ENCODE measurements at regions not wholly inside any gene's neighbourhood (a gene's known extent, or its start where the extent isn't known, plus 50 kb on each side); places are given as distances from the start of the nearest gene placed in this dataset.

- Histone ChIP-seq H3K4me1 (no peaks in the 10 kb centered on the region), H3K27ac (no peak overlapping the region), H3K9me3 (no peaks in the 10 kb centered on the region), H3K27me3 (peaks cover 0 to 12% of the 10 kb centered on the region in 2 donors), H3K36me3 (replicated peaks in 1 of 2; ENCODE audit: insufficient read depth in 1 of 2, low read depth in 2 of 2) (no peaks in the 10 kb centered on the region), H3K4me3 (no peak overlapping the region)
- TF ChIP-seq CTCF (IDR thresholded peaks at IDR 0.05) (no peak), POLR2A (IDR thresholded peaks at IDR 0.05) (no peak)
- ATAC-seq: no peak
- DNase-seq: no peak
- WGBS, 2 donors: 54 to 59% methylated on average over 12 to 18 of the region's 18 CpGs
- intact Hi-C loops (cut with DNase I): no loop called here
Measured at GRCh38 chr13:111970494-111971141, 96.3 kb upstream of the SOX1 start.

GRCh38 chr13:111971891-111972780 lies 94.8 kb upstream of the SOX1 start:
- ATAC-seq: no peak
- no peaks in the 10 kb centered on the region for H3K4me1 ChIP-seq
- no peaks in the 10 kb centered on the region for H3K9me3 ChIP-seq
- no peak for DNase-seq
- H3K4me3 ChIP-seq: no peak overlapping the region
- TF ChIP-seq CTCF (IDR thresholded peaks at IDR 0.05) (no peak), POLR2A (IDR thresholded peaks at IDR 0.05) (no peak)
- no peaks in the 10 kb centered on the region for H3K36me3 ChIP-seq (replicated peaks in 1 of 2; ENCODE audit: insufficient read depth in 1 of 2, low read depth in 2 of 2)
- WGBS, 2 donors: 31 to 48% methylated on average over 22 to 25 of the region's 25 CpGs
- no peak overlapping the region for H3K27ac ChIP-seq
- H3K27me3 ChIP-seq: peaks cover 0 to 12% of the 10 kb centered on the region in 2 donors
- intact Hi-C loops (cut with DNase I): no loop called here

- Histone ChIP-seq H3K27me3 (peaks cover 0 to 12% of the 10 kb centered on the region in 2 donors), H3K4me1 (no peaks in the 10 kb centered on the region), H3K4me3 (no peak overlapping the region), H3K36me3 (replicated peaks in 1 of 2; ENCODE audit: insufficient read depth in 1 of 2, low read depth in 2 of 2) (no peaks in the 10 kb centered on the region), H3K9me3 (no peaks in the 10 kb centered on the region), H3K27ac (no peak overlapping the region)
- intact Hi-C loops (cut with DNase I): no loop called here
- TF ChIP-seq CTCF (IDR thresholded peaks at IDR 0.05) (no peak), POLR2A (IDR thresholded peaks at IDR 0.05) (no peak)
- DNase-seq (no peak), ATAC-seq (no peak)
- WGBS, 2 donors: 15 to 19% methylated on average over 15 of the region's 15 CpGs
Measured at GRCh38 chr13:111973186-111973585, 93.8 kb upstream of the SOX1 start.

- ATAC-seq (no peak), DNase-seq (no peak)
- intact Hi-C loops (cut with DNase I): no loop called here
- peaks cover 0 to 12% of the 10 kb centered on the region in 2 donors for H3K27me3 ChIP-seq
- H3K27ac ChIP-seq: no peak overlapping the region
- TF ChIP-seq POLR2A (IDR thresholded peaks at IDR 0.05): no peak
- no peak for TF ChIP-seq CTCF (IDR thresholded peaks at IDR 0.05)
- H3K9me3 ChIP-seq: no peaks in the 10 kb centered on the region
- WGBS, 2 donors: 12 to 15% methylated on average over 16 of the region's 16 CpGs
- no peaks in the 10 kb centered on the region for H3K4me1 ChIP-seq
- H3K36me3 ChIP-seq (replicated peaks in 1 of 2; ENCODE audit: insufficient read depth in 1 of 2, low read depth in 2 of 2): no peaks in the 10 kb centered on the region
- no peak overlapping the region for H3K4me3 ChIP-seq
Measured at GRCh38 chr13:111973605-111974340, 93.2 kb upstream of the SOX1 start.

All from body of pancreas (tissue), 4 donors.